ENCODE measurements at regions not wholly inside any gene's neighbourhood (a gene's known extent, or its start where the extent isn't known, plus 50 kb on each side); places are given as distances from the start of the nearest gene placed in this dataset.
"Not testable (repeated sequence)": the region's sequence is repeated elsewhere in the genome, so short reads cannot be mapped to it uniquely, and the experiment has no call there.

DNA sequence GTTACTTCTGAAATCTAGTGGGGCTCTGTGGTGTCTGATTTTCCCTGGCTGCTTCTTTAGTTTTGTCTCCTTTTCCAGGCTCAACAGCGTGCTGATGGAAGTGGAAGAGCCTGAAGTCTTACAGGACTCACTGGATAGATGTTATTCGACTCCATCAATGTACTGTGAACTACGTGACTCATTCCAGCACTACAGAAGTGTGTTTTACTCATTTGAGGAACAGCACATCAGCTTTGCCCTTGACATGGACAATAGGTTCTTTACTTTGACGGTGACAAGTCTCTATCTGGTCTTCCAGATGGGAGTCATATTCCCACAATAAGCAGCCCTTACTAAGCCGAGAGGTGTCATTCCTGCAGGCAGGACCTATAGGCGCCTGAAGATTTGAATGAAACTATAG is 51.1 kb downstream of the NBPF8 start:
- not testable (repeated sequence) for DNase-seq

DNA sequence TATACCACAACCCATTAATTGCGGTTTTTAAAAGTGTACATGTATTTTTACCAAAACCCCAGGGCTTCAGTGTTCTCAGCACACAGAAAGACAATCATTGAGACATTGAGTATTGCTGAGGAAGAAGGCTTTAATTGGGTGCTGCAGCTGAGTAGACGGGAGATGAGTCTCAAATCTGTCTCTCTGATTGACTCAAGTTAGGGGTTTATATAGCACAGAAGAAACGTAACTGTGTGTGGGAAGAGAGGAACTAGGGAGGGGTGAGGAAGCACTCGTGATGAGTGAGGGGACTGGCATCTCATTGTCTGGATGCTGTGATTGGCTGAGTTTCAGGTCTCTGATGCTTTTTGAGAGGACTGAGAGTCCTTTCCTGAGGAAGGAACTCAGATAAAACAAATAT is 62.8 kb downstream of the NBPF8 start:
- DNase-seq, result not testable (repeated sequence)

DNA sequence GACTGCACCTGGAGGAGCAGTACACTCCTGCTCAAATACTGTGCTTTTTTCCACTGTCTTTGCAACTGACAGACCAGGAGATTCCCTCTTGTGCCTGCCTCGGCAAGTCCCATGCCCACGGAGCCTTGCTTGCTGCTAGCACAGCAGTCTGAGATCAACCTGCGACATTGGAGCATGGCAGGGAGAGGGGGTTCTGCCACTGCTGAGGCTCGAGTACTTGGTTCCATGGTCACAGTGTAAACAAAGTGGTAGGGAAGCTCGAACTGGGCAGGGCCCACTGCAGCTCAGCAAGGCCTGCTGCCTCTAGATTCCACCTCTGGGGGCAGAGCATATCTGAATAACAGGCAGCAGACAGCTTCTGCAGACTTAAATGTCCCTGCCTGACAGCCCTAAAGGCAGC is 63.6 kb downstream of the NBPF8 start:
- DNase-seq, result not testable (repeated sequence)

DNA sequence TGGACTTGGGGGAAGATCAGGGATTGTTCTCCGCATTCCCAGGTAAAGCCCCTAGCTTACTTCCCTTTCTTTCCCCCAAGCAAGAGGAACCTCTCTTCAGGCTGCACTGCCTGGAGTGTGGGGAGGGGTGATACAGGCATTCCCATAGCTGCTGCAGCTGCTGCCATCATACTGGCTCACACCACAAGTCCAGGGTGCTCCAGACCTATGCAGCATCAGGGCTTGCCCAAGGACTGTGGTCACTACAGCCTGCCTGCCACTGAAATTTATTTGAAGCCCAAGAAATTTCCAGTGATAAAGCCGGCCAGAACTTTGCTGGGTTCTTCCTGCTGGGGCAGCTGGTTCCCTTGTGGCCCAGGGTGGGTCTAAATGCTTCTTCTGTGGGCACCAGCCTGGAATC is 72.7 kb downstream of the NBPF8 start:
- DNase-seq, result not testable (repeated sequence)

DNA sequence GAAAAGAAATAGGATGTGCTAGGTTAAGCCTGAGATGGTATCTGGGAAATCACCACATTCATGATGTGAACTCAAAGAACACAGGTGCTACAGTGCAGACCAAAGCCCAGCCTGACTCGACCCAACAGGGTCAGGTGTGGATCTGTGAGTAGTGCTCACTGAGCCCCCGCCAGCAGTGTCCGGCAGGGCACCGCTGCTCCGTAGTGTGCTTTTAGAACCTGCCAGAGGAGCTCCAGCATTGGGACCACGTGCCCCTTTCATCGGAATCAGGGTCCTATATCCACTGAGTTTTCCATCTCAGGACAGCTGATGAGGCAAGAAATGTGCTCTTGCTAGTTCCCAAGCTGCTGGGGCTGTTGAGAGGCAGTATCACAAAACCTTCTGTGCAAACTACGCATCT is 74.4 kb downstream of the NBPF8 start:
- not testable (repeated sequence) for DNase-seq

DNA sequence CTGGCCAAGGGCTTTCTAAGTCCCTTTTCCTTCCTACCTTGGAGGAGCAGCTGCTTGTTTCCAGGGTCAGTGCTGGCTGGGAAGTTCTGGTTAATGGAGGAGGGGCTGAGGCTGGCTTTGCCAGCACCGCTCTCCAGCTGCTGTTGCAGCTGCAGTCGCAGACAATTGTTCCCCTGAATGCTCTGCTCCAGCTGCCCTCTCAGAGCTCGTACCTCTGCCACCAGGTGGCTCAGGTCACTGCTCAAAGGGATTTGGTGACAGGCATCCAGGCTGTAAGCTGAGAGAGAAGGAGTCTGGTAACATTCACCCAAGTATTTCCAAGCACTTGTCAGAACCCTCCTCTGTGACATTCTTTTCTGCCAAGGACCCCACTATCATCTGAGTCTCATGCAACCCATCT is 82.3 kb downstream of the NBPF8 start:
- not testable (repeated sequence) for DNase-seq

DNA sequence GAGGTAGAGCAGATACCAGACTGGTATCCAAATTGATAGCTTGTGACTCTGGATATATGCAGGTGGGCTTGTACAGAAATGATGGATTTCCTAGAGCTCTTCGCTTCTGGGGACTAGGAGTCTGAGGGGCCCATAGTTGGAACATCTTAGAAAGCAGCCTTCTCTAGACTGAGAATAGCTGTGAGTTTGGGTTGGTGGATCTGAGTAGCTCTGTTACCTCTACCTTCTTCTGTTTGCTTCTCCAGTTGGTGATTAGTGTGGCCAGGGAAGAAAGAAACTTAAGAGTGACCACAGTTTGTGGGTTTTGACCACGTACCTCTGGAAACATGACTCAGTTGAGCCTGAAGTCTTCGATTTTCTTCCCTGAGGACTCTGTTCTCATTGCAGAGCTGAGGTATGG is 88.4 kb downstream of the NBPF8 start:
- DNase-seq, result not testable (repeated sequence)

DNA sequence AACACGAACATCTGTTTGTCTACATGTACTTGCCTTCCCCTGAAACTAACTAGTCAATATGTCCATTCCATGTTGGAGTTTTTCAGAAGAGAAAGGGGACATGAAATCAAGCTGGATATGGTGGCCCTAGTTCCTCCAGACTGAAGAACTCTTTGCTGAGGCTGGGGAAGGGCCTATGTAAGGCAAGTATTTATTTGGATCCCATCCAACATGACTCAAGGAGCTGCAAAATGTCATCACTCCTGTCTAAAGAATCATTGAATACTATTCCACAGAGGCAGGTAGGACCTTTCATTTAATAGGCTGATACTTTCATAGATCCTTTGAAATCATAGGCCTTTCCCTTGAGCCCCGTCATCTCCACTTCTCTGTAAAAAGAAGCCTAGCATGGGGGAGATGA is 91.5 kb downstream of the NBPF8 start:
- not testable (repeated sequence) for DNase-seq

DNA sequence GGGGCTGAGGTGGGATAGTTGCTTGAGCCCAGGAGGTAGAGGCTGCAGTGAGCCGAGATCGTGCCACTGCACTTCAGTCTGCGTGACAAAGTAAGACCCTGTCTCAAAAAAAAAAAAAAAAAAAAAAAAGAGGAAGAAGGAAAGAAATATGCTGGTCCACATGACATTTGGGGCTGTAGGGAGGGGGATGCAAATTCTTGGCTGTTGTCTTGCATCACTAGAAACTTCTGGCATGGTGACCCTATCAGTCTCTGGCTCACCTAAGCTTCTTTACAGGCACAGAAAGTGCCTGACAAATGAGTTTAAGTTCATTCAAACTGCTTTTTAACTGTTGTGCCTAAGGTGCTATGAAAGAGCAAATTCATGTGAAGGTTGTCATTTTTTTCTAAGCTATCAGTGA is 93.5 kb downstream of the NBPF8 start:
- DNase-seq, result not testable (repeated sequence)

DNA sequence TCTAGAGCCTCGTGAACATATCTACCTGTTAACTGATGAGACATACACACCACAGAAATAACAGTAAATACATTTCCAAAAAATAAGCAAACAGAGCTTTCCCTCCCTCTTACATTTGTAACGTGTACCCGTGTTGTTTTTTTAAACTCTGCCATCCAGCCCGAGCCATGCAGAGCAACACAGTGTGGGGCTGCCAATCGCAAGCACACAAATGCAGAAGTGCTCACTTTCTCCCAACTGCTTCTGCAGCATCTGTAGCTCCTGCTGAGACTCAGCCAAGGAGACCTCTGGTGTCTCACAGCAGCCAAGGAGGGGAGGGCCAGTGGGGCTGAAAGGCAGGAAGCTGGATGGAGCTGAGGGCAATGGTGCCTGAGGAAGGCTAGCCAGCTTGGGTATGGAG is 94.4 kb downstream of the NBPF8 start:
- not testable (repeated sequence) for DNase-seq

DNA sequence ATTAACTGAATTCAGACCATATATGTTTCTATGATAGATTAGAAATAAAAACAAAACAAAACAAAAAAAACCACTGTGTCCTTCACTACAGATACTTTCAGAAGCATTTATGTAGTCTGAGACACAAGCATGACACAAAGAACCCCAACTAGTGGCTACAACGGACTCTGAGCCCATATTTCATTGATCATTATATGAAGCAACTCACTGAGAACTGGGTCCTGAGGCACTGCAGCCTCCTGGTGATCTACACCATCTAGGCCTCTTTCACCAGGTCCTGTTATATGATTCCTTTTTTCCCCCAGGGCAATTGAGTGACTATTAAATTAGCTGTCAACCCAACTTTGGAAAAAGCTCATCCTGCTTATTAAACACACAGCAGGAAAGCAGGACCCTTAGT is 98.3 kb downstream of the NBPF8 start:
- not testable (repeated sequence) for DNase-seq

DNA sequence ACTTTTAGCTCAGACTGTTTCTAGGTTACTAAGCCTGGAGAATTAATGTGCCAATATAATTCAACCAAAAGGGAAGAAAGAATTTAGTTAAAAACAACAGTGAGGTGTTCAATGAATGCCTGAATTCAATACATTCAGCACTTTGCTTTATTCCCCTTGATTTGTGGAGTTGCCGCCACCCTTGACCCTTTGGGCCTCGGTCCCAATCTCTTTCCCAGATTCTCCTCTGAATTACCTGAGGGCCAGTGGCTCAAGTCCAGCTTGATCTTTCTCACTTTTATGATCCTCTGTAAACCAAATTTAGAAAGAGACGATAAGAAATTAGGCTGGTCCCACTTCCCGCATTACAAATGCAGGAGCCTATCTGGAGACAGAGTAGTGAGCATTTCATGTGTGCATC is 98.7 kb downstream of the NBPF8 start:
- not testable (repeated sequence) for DNase-seq

DNA sequence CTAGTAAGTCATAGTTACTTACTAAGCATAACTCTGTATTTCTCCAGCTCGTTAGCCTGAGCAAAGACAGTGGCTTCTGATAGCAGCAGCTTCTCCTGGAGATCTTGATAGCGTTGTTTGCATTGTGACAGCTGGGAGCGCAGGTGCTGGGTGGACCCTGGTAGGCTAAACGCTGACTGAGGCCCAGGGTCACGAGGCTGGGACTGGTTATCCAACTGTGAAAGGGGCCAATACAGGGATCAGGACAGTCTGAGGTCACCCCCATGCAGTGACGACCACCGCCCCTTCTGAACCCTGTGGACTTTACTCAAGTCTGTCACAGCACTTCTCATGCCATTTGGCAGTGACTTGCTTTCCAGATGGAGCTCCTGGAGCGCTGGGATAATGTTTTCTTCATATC is 104.4 kb downstream of the NBPF8 start:
- not testable (repeated sequence) for DNase-seq

DNA sequence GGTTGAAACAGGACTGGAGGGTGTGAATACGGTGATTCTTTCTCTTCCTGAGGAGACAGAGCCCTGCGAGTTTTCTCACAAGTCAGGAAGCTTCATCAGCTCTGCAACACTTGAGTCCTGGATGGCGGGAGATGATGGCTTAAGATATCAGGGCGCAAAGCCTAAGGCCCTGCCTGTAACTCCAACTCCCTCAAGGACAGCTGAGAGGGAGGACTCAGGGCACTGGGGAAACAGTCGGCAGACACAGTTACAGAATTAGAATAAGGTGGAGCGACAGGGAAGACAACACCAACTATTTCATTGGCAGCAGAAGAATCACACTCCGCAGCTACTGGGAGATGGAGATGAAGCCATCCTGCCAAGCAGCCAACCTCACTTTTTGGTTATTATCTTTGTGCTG is 109.6 kb downstream of the NBPF8 start:
- not testable (repeated sequence) for DNase-seq

DNA sequence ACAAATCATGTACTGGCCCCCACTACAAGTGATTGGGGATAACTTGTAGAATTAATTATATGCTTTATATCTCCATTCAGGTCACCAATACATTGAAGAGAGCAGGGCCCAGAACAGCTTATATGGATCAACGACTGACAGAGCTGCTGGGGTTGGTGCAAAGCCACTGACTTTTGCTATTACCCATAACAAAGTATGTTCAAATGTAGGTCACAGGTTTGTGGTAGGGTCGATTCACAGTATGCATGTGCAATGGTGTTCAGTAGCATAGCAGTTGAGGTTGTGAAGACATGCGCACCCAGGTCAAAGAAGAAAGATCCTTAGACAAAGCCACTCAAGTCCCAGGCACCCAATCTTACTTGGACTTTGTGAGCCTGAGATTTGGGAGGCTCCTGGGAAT is 110.6 kb downstream of the NBPF8 start:
- not testable (repeated sequence) for DNase-seq

DNA sequence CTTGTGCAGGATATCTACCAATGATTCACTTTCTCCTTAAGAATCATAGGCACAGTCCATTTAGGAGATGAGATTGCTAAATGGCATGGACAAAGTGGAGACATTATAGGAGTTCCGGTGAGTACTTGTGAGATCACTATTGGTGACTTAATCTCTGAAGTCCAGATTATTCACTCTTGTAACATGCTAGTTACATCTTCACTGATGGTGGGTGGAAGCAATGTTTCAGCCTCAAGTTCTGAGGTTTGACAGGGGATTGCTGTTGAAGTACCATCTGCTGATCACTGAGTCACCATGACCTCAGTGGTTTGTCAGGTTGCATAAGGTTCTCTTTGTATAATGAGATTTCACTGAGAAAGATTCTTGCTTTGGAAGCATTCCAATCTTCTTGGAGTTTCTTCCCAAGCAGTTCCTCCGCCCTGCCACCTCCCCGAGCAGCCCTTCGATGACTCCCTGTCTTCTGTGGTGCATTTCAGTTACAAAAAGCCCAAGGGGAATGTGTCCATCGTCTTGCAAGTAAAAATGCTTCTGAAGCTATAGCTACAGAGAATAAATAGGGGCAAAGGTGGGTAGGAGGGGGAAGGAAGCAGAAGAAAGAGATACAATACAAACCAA is 114.7 kb downstream of the NBPF8 start:
- DNase-seq, result not testable (repeated sequence)

DNA sequence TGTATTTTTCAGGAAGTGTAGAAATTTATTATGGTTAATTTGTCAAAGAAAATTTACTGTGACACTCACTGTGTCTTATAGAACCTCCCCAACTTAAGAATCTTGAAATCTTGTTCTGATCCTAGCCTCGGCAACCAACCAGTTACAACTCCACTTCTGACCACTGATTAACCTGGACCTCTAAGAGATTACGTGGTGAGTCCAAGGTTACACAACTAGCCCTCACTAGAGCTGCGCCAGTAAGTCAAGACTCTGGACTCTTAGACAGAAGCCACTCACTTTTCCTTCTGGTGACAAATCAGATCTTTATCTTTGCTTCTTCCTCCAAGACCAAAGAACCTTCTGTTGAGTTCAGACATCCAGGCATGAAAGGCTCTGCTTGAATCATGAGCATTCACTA is 116.6 kb downstream of the NBPF8 start:
- not testable (repeated sequence) for DNase-seq

DNA sequence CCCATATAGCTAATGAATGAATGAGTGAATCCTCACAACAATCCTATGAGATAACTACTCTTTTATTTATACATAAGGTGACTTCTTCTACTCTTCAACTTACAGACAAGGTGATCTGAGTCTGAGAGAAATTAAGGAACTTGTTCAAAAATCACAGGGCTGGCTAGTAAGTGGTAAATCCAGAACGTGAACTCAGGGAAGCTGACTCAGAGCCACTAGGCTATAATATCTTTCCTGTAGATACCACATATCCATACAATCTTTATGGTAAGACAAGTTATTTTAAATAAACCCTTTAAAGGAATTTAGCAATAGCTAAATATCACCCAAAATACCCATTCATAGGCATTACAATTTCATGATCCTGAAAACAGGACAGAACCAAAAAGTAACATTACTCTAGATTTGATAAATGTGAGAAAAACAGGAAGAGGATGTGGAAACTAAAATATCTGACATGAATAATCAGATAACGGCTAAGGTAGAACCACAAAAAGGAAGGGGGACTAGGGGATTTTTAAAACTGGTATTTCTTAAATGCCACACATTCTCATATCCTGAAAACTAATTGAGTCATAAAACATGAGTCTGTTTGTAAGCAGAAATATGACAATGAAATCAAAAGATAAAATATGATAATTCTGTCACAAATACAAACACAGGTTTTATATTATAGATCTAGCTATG is 119.7 kb downstream of the NBPF8 start:
- DNase-seq, result not testable (repeated sequence)

DNA sequence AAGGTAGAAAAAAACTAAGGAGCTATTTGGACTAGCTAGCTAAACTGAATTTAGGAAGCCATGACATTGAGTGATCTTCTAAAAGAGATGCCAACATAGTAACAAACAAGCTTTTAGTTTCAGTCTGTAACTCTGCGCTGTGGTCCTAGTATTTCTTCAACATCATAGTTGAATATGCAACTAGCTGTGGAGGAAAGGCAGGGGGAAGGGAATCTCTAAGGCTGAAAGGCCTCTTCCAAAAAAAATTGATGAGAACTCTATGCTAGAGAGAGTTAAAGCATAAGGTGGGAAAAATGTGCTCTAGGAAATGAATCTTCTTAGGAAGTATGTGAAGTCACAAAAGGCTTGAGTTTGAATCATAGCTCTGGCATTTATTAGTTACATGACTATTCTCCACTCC is 120.2 kb downstream of the NBPF8 start:
- DNase-seq, result not testable (repeated sequence)

DNA sequence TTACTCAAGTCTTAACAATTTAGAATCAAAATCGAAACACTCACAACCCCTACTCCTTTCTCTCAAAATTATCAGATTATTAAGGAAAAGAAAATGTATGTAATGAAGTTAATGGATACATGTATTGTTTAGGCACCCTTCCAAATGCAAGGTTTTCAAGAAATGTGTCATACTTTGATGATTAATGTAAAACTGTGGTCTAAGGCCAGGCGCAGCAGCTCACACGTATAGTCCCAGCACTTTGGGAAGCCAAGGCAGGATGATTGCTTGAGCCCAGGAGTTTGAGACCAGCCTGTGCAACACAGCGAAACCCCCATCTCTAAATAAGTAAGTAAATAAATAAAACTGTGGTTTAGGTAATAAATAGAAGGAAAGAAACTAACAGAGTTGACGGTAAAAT is 126.6 kb downstream of the NBPF8 start:
- DNase-seq, result not testable (repeated sequence)

DNA sequence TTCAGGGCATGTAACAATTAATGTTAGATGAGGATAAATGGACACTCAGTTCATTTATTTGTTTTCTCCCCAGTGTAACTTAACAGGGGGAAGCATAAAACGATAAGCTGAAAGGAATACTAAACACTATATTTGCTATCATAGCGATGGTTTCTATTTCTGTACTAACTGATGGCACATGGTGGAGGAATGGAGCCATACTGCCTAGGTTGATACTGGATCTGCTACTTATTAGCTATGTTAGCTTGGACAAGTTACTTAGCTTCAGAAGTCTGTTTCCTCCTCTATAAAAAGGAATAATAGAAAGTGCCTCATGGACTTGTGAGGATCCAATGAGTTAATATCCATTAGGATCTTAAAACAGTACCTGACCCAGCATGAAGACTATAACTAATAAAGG is 127.5 kb downstream of the NBPF8 start:
- not testable (repeated sequence) for DNase-seq

DNA sequence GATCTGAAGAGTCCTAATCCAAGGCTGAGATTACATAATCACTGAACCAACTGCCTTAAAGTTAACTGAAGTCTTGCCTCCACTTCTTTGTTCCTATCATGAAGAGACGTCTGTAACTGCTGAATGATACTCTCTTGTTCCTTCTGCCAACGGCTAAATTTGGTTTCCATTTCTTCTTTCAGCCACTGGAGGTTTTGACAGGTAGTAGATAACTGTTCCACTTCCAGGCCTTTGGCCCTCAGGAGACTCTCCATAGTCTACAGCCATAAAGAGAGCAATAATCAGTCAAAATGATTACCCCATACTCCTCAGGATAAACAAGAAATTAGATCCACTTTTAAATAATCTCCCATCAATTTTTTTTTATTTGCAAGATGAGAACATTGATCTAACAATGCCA is 128.1 kb downstream of the NBPF8 start:
- not testable (repeated sequence) for DNase-seq

DNA sequence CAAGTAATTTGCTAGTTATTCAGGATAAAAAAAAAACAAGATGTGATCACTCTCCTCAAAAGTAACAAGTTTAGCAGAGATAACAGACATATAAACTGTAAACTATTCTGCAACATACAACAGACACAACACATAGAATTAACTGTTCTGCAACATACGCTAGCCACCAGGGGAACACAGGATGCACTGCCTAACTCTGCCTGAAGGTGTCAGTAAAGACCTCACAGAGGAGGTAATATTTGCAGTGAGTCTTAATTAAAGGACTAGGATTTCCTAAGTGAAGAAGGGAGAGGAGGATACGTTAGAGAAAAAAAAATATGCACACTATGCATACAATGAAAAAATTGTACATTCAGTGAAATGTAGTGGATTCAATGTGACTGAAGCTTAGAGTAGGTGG is 129.6 kb downstream of the NBPF8 start:
- DNase-seq, result not testable (repeated sequence)

DNA sequence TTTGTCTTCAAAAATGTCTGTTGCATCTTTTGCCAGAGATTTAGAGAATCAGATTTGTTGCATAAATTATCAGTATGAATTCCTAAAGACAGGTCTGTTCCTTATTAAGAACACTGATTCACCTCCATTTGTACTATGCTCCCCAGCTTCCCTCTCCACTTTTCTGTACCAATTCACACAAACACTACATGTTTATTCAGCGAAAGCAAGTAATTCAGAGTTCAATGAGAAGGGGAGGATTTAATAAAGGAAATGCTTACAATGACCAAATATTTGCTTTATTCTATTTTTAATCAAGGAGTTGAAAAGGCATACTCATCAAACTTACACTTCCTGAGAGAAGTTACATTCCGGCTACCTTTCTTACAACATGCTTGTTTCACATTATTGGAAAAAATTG is 135.5 kb downstream of the NBPF8 start:
- not testable (repeated sequence) for DNase-seq

DNA sequence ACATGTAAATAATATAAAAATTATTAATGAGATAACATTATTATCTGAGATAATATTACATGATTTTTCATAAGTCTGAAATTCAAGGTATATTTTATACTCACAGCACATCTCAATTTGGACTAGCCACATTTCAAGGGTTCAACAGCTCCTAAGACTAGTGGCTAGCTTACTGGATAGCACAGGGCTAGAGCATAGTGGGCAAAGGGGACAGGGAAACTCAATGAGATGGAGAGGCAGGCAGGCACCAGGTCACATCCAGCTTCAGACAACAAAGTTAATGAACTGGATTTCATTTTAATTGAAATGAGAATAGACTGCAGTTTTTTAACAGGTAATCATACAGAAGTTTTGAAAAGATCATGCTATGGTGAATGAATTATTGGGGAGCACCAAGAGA is 137.4 kb downstream of the NBPF8 start:
- DNase-seq, result not testable (repeated sequence)
